GM21360 (cell line): ENCODE measurements at regions not wholly inside any gene's neighbourhood (a gene's known extent, or its start where the extent isn't known, plus 50 kb on each side); places are given as distances from the start of the nearest gene placed in this dataset.
"Not testable (repeated sequence)": the region's sequence is repeated elsewhere in the genome, so short reads cannot be mapped to it uniquely, and the experiment has no call there.

Experiments
- ATAC-seq: cut with Tn5 transposase; IDR thresholded peaks from one replicate; pipeline ENCODE4 v1.9.1; 2021; ENCODE audit warnings: mild to moderate bottlenecking, moderate library complexity; ENCODE audit not compliant: unreplicated experiment

DNA sequence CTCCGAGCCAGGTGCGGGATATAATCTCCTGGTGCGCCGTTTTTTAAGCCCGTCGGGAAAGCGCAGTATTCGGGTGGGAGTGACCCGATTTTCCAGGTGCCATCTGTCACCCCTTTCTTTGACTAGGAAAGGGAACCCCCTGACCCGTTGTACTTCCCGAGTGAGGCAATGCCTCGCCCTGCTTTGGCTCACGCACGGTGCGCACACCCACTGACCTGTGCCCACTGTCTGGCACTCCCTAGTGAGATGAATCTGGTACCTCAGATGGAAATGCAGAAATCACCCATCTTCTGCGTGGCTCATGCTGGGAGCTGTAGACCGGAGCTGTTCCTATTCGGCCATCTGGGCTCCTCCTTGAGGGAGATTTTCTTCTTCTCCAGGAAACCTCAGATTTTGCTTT, 1135.1 kb upstream of the DIAPH2 start:
- not testable (repeated sequence) for ATAC-seq

DNA sequence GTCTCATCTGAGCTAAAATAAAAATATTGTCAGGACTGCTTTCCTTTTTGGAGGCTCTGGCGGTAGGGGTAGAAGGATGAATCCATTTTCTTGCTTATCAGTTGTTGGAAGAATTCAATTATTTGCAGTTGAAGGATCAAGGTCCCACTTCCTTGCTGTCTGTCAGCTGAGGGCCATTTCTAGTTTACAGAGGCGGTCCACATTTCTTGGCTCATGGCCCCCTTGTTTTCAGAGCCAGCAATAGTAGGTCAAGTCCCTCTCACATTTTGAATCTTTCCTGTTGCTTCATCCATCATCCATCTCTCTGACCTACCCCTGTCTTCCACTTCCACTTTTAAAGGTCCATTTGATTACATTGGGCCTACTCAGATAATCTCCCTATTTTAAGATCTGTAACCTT, 1099.3 kb upstream of the DIAPH2 start:
- ATAC-seq: no peak

DNA sequence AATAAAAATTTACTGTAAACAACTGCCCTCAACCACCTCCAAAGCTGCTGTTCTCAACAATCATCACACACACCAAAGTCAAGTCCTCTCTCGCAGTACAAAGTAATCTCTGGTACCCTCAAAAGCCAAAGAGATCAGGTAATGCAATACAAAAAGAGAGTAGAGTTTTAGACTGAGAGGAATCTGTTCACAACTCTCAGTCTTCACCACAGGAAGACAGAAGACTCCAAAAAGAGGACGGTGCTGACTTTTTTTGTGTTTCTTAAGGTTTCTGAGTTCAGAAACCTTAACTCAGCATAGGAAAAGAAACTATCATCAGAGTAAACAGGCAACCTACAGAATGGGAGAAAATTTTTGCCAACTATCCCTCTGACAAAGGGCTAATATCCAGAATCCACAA, 1072.3 kb upstream of the DIAPH2 start:
- ATAC-seq: no peak

DNA sequence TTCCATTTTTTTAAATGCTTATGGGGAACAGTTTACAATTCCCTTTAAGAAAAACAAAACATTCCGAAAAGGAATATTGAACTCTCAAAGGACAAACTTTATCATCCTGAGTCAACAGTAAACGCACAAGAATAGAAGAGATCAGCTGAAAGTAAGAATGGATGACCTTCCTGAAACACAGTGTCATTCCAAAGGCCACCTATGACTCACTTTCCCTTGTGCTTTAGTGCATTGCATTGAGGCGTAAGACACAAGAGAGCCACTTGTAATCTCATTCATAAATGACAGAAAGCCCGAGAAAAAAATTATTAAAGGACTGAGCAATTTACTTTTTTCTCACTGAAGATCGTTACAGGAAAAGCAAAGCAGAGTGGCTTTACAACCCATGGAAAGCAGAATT, 1062.4 kb upstream of the DIAPH2 start:
- no peak for ATAC-seq

DNA sequence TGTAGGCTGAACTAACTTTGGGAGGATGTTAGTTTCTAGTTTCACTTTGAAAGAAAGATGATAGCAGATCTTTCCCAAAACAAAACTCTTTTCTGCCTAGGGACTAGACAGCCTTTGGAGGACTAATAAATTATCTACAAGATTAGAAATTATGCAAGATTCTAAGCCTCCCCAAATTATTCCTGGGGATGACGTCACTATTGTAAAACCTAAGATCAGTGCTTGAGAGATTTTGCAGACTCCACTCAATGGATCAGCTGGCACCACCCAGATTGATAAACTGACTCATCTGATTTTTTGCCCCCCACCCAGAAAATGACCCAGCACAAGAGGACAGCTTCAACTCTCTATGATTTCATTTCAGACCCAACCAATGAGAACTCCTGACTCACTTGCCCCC, 1057.9 kb upstream of the DIAPH2 start:
- ATAC-seq: no peak

DNA sequence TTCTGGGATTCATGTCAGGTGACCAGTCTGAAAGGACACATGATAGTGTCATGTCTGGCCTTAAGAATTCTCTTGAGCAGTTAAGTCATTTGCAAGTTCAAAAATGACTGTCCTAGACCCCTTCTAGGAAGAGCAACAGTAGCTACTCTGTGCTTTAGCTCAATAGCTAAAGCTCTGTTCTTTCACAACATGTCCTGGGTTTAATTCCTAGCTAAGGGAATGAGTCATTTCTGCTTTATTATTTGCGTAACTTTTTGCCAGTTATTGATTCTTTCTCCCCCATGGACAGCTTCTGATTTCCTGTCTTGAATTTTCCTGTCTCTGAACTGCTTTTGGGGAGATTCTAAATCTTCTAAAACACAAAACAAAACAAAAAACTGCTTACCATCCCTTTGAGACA, 1055.8 kb upstream of the DIAPH2 start:
- no peak for ATAC-seq

DNA sequence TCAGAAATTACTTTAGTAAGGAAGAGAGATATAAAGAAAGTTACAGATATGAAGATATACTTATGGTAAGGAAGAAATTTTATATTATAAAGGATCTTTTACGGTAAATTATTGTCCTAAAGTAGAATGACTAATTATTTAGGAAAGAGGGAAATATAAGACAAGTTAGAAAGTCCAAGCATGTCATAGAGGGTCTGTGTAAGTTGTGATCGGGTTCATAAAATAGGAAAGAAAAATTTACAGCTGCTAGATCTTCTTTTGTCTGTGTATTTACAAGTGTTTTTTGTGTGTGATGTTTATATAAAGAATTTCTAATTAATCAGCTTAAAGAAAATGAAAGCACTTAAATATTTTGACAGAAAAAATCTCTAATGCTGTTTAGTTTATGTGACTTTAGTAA, 1054.9 kb upstream of the DIAPH2 start:
- ATAC-seq: no peak

DNA sequence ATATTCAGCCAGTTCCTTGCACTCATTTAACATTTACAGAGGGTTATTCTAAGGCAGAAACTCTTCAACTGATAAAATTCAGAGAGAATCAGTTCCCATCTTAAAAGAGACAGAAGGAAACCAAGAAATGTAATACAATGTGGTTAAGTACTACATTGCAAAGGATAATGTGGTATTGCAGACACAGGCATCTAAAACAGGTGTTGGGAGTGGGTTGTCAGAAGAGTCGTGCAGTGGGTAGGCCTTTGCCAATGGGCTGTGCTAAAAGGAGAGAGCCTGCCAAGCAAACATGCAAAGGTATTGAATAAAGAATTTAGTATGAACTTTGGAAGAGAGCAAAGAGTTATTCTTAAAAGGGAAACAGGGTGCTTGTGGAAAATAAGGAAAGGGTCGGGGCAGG, 1044.4 kb upstream of the DIAPH2 start:
- ATAC-seq: no peak

DNA sequence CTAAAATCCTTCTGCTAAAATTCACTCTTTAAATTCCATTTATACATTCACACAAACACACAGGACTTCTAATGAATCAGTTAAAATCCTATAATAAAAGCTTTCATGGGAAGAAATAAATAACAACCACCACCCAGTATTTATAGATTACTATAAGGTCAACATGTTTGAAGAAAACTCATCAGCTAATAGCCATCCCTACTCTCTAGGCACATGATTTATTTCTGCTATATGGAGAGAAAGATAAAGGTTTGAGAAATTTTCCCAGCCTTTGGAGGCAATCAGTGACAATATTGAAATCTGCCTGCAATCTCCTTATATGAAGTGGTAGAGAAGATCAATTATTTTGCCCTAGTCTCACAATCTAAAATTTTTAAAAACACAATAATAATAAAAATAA, 1038.9 kb upstream of the DIAPH2 start:
- no peak for ATAC-seq

DNA sequence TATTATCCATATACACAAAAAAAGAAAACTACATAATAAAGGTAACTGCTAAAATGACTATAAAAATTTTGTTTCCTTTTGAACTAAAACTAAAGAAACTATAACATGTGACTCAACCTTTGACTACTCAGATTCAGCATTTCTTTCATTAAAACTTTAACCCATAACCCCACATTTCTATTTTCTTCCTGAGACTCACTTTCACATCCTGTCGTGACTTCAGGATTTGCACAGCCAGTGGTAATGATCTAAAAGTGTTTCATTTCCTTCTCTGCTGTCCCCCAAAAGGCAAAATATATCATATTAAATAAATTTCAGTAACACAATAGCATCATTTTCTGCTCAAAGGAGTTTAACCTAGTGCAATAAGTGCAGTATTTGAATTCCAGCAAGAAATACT, 1022.4 kb upstream of the DIAPH2 start:
- ATAC-seq: no peak

DNA sequence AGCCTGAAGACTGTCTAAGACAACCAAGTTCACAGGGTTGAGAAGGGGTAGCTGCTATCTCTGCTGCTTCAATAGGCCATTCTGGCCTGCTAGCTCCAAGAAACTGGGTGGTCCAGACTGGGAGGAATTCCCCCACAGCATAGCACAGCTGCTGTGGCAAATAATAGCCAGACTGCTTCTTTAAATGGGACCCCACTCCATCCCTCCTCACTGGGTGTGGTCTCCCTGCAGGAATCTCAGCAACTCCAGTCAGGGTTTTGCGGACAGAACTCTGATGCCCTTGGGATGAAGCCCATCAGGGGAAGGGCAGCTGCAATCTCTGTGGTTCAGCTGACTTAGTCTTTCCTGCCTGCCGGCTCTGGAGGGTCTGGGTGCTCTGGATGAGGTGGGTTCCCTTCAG, 1018.6 kb upstream of the DIAPH2 start:
- no peak for ATAC-seq

DNA sequence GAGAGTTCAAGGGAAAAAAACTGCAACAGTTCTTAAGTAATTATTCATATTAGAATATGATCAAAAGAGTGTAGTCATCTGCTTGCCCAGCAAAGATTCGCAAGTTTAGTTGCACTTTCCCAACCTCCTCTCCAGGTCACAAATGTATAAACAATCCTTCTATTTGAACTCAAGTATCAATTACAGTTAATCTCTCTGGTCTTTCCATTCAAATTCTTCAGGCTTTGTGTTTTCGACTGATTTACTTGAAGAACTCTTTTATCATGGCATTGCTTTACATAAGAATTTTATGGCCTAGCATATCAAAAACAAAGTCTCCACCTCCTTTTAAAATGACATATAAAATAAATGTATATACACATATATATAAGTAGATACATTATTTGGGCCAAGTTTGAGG, 1009.6 kb upstream of the DIAPH2 start:
- ATAC-seq: no peak

DNA sequence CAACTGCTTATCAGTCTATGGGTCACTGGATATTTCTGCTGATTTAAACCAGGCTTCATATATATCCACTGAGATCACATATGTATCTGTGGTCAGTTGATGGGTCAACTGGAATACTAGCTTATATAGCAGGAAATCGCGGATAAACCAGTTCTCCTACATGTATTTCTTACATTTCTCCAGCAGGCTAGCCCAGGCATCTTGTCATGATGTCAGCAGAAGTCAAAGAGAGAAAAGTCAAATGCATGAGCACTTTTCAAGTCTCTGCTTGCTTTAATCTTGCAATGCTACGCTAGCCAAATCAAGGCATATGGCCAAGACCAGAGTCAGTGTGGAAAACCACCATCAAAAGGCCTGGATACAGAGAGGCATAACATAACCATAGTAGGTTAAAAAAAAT, 1008.8 kb upstream of the DIAPH2 start:
- ATAC-seq: no peak

DNA sequence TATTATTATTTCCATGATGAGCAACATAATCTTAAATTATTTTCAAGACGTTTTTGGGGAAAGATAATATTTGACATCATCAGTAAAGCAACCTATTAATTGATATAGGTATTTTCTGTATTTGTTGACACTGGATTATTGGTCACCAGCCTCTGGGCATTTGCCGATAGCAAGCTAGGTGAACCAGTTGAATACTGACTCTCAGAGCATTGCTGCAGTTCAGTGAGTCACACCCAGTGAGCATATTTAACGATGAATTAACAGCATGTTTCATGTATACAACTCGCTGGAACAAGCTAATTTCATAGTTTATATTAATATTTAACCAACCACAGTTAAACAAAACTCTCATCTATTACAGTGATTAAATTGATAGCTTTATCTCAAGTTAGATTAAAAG, 1006.0 kb upstream of the DIAPH2 start:
- no peak for ATAC-seq

DNA sequence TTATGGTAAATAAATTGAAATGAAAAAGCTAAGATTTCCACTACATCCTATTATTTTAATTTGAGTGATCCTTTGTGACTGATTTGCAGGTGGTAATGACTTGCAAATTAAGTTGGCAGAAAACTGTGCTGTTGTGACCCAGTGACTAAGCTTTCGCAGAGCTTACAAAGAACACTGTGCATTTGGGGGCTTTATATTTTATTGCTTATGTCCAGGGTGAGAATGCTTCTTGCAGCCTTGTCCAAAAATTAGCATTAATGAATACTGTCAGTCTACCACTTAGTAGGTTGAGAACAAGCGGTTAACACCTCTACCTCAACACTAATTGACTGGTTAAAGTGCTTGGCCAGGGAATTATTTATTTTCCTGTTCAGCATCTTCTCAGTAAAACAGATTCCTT, 991.3 kb upstream of the DIAPH2 start:
- no peak for ATAC-seq

DNA sequence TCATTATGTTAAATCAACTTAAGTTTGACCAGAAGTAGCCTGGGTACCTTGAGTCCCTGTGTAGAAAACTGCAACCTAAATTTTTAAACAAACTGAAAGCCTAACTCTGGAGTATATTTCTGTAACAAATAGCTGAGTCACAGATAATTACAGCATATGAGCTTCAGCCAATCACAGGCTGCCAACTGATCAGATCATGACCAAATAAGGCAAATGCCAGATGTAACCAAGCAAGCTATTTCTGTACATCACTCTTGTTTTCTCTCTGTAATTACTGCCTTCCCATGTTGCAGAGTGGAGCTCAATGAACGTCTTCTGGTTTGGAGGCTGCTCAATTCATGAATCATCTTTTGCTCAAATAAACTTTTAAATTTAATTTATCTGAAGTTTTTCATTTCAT, 980.9 kb upstream of the DIAPH2 start:
- ATAC-seq: no peak

DNA sequence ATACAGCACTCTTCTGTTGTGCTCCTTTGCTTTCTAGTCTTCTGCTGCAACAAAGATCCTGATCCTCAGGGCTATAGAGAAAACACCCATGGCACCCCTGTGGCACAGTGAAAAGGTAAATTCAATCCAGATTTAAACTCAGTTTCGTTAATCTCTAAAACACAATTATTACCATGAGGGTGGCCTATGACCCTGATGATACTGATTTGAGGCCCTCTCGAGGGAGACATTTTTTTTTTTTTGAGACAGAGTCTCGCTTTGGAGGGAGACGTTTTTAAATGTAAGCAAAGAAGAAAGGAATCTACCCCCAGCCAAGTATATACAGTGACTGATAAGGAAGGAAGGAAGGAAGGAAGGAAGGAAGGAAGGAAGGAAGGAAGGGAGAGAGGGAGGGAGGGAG, 967.8 kb upstream of the DIAPH2 start:
- ATAC-seq: no peak

DNA sequence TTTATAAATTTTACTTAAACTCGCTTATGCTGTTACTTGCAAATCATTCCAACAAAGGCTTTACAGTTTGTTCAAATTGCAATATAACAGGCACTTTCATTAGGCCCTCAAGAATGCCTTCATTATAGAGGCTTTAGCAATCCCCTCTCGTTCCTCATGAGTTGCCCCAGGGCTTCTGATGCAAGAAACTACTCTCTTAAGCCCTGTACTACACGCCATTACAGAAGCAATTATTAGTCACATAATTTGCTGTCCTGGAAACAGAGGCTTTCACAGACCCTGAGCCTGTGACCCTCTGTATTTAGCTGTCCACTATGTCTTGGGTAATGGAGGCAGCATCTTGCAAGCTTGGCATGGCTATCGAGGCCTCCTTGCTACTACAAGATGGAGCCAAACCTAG, 965.9 kb upstream of the DIAPH2 start:
- ATAC-seq: no peak

DNA sequence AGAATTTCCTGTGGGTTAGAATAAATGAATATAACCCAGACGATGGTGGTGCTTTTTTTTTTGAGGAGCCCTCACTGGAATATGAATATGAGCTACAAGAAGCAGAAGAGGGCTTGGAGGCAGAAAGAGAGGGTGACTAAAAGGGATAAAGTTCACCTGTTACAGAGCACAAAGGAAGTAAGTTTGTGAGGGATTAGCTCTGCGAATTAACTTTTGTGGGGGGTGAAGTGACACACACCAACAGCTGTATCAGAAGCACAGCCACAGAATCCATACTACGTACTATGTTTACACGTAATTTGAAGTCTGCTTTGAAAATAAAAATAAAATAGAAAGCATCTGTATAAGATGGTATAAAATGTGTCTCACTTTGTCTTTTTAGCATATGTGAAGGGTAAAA, 963.6 kb upstream of the DIAPH2 start:
- no peak for ATAC-seq

DNA sequence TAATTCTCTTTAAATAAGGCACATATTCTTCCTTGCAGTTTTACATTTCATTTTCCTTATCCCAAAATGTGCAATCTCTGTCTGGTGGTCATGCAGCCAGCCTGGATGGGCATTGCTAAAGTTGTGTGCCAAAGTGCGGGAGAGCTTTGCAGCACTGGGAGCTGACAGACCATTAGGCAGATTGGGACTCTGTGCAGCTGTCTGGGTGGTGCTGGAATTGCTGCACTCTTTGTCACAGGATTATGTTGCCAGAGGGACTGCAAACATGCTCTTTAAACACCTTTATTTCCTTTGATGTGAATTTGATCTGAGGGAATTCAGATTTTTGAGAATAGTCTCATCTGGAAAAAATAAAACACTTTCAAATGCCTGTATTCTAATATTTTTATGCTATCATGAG, 956.2 kb upstream of the DIAPH2 start:
- ATAC-seq: no peak

DNA sequence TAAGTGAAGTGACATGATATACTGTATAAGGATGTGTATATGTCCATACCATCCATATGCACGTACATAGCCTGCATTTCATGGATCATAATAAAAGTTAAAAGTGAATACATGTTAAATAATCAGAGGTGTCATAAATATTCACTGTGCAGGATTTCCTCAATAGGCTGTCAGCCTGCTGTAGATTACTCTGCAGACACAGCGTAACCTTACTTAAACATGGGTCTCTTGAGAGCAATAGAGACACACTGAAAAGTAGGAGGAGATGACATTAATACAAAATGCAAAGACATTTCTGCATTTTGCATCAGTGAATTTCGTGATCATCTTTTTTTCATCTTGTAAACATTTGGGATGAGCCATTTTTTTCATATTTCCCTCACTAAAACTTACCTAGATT, 955.2 kb upstream of the DIAPH2 start:
- ATAC-seq: no peak

DNA sequence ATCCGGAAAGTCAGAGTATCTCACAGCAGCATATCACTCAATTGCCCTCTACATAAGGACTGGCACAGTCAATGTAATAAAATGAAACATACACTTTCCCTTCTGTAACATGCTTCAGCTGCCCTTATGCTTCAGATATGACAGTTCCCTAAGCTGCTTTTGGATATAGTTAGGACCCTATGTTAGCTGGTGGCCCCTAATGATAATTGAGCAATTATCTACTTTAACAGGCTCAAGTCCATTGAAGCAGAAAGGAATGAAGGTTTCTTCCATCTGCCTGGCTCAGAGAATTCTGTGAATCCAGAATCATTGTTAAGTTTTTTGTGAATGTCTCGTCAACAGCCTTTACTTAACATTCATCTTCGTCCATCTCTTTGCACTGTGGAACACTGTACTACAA, 951.2 kb upstream of the DIAPH2 start:
- no peak for ATAC-seq

DNA sequence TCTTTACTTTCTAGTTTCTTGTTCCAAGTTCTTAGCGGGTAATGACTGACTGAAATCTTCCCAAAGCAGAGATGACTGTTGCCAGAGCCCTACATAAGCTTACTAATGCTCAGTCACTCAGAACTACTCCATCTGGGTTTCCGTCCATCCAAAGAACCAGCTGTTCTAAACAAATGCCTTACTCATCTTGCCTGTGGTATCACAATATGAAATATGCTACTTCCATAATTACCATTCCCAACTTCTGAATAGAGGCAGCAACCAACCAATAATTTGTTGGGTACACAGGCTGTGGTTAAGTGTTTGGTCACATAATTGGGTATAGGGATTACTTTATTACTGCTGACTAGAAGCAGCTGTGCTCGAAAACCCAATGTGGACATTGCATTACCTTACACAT, 930.2 kb upstream of the DIAPH2 start:
- no peak for ATAC-seq

DNA sequence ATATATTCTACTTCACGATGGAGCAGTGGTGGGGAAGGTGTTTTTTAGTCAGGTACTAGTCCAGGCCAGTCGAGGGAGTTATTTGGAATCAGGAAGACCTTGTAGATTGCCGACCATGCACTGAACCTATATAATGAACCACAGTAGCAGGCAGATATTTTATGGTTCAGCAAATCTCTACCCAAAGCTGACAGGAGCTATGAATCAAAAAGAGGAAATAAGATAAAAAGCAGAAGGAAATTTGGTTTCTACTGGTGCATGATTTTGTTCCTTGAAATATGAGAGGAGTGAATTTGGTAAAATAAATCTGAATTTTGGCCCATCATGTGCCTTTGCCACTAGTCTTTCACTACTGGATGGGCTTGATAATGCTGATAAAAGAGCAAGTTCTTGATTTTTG, 924.3 kb upstream of the DIAPH2 start:
- ATAC-seq: no peak
